Left lung (tissue), 4 donors: ENCODE measurements at regions not wholly inside any gene's neighbourhood (a gene's known extent, or its start where the extent isn't known, plus 50 kb on each side); places are given as distances from the start of the nearest gene placed in this dataset.

Experiments used
- ATAC-seq: fragments of 200-7000 bp; cut with Tn5 transposase; one replicate; pipeline ENCODE4 v1.9.1; 2020; ENCODE audit warnings: moderate library complexity
- DNase-seq, 4 donors: peaks; one replicate each; pipeline ENCODE4 v3.0.0-alpha.2; 2013 to 2020
- H3K27ac ChIP-seq, 2 donors: fragments of 200-600 bp; sonication (generic) in 1 of 2; one replicate each; pipeline versions ENCODE4 v1.5.0 to v1.8.0; 2020 to 2021
- H3K27me3 ChIP-seq, 2 donors: fragments of 200-600 bp; sonication (generic) in 1 of 2; one replicate each; pipeline versions ENCODE4 v1.5.0 to v1.8.0; 2020 to 2021
- H3K36me3 ChIP-seq, 2 donors: fragments of 200-600 bp; sonication (generic) in 1 of 2; one replicate each; pipeline versions ENCODE4 v1.5.0 to v1.8.0; 2020 to 2021
- H3K4me1 ChIP-seq, 2 donors: fragments of 200-600 bp; one replicate each; pipeline ENCODE4 v1.8.0; 2021
- H3K4me3 ChIP-seq, 2 donors: fragments of 200-600 bp; sonication (generic) in 1 of 2; one replicate each; pipeline versions ENCODE4 v1.5.0 to v1.8.0; 2020 to 2021; ENCODE audit warnings: mild to moderate bottlenecking in 1 of 2
- H3K9me3 ChIP-seq, 2 donors: fragments of 200-600 bp; sonication (generic) in 1 of 2; one replicate each; pipeline versions ENCODE4 v1.5.0 to v1.8.0; 2020 to 2021
- CTCF ChIP-seq, 2 donors: fragments of 200-600 bp; sonication (generic) in 1 of 2; IDR thresholded peaks; one replicate each; pipeline versions ENCODE4 v1.5.0 to v1.8.0; 2021; ENCODE audit warnings: antibody characterized with exemption in 2 of 2
- intact Hi-C, 2 donors: fragments of 100-400 bp; cut with DNase I; formaldehyde crosslinking; loops; one replicate each; pipeline versions ENCODE4 v1.11.2 to v1.14.2; 2022
- donor health status: DM: no; HTN: yes; CAD: no.
- donor health status: DM: no; HTN: no; CAD: no.

GRCh38 chr4:4776335-4776734, 83.1 kb upstream of the MSX1 start:
- intact Hi-C loops: no loop called here
- TF ChIP-seq CTCF (IDR thresholded peaks at IDR 0.05): no peak
- DNase-seq: no peak
- Histone ChIP-seq H3K27me3 (no peaks in the 10 kb centered on the region), H3K9me3 (no peaks in the 10 kb centered on the region), H3K27ac (no peak overlapping the region), H3K36me3 (no peaks in the 10 kb centered on the region), H3K4me3 (no peak overlapping the region), H3K4me1 (no peaks in the 10 kb centered on the region)
- no peak for ATAC-seq

- DNase-seq: no peak
- Histone ChIP-seq H3K4me3 (no peak overlapping the region), H3K9me3 (no peaks in the 10 kb centered on the region), H3K36me3 (no peaks in the 10 kb centered on the region), H3K4me1 (no peaks in the 10 kb centered on the region), H3K27me3 (no peaks in the 10 kb centered on the region), H3K27ac (no peak overlapping the region)
- ATAC-seq: no peak
- intact Hi-C loops: no loop called here
- TF ChIP-seq CTCF (IDR thresholded peaks at IDR 0.05): no peak
Measured at GRCh38 chr4:4775493-4776004, 83.9 kb upstream of the MSX1 start.

- no peaks in the 10 kb centered on the region for H3K4me1 ChIP-seq
- DNase-seq: no peak
- H3K27me3 ChIP-seq: no peaks in the 10 kb centered on the region
- no peak for ATAC-seq
- intact Hi-C loops: no loop called here
- H3K9me3 ChIP-seq: no peaks in the 10 kb centered on the region
- H3K36me3 ChIP-seq: no peaks in the 10 kb centered on the region
- TF ChIP-seq CTCF (IDR thresholded peaks at IDR 0.05): no peak
- no peak overlapping the region for H3K27ac ChIP-seq
- no peak overlapping the region for H3K4me3 ChIP-seq
Measured at GRCh38 chr4:4772534-4772933, 86.9 kb upstream of the MSX1 start.

- Histone ChIP-seq H3K27ac (no peak overlapping the region), H3K4me1 (no peaks in the 10 kb centered on the region), H3K4me3 (no peak overlapping the region), H3K27me3 (no peaks in the 10 kb centered on the region), H3K9me3 (no peaks in the 10 kb centered on the region), H3K36me3 (no peaks in the 10 kb centered on the region)
- ATAC-seq (no peak), DNase-seq (no peak)
- intact Hi-C loops: no loop called here
- TF ChIP-seq CTCF (IDR thresholded peaks at IDR 0.05): no peak
Measured at GRCh38 chr4:4771160-4771559, 88.3 kb upstream of the MSX1 start.

GRCh38 chr4:4770610-4771009, 88.9 kb upstream of the MSX1 start:
- Histone ChIP-seq H3K36me3 (no peaks in the 10 kb centered on the region), H3K27me3 (no peaks in the 10 kb centered on the region), H3K4me3 (no peak overlapping the region), H3K9me3 (no peaks in the 10 kb centered on the region), H3K4me1 (no peaks in the 10 kb centered on the region), H3K27ac (no peak overlapping the region)
- ATAC-seq (no peak), DNase-seq (no peak)
- intact Hi-C loops: no loop called here
- no peak for TF ChIP-seq CTCF (IDR thresholded peaks at IDR 0.05)
